NCI-H128 (cell line): ENCODE measurements at regions not wholly inside any gene's neighbourhood (a gene's known extent, or its start where the extent isn't known, plus 50 kb on each side); places are given as distances from the start of the nearest gene placed in this dataset.

ENCODE experiments used
- DNase-seq: peaks from one replicate; lab custom pipeline; 2025; ENCODE audit not compliant: unreplicated experiment; lab: John Stamatoyannopoulos, UW

- DNase-seq, result no peak
Measured at GRCh38 chr2:176535467-176536113, 266.3 kb downstream of the MTX2 start.

DNA sequence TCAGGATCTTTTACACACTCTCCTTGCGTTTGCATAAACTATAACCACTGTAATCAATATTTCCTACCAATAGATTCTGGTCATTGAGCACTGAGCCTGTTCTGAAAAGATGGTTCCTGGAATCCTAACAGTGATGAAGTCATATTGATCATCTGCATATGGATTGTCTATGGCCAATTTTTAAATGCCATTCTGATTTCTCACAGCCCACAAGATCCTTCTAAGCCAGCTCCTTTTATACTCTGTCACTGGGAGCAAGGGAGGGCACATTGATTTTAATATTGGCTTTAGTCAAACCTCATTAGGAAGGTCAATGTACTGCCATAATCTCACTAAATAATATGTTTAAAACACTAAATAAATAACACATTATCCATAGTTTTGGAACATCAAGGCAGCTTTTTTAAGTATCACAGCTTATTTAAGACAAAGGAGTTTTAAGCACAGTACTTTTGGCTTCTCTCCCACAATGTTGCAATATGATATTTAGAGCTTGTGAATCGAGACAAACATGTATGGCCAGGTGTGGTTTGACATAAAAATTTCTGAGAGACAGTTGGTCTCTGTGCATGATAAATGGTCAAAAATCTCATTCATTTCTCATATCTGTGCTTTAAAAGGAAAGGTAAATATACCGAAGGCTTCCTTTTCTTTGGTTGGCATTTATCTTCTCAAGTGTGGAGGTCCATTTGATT is 267.3 kb downstream of the MTX2 start:
- no peak for DNase-seq

- no peak for DNase-seq
Measured at GRCh38 chr2:176537932-176538331, 268.7 kb downstream of the MTX2 start.

GRCh38 chr2:176540995-176541394 is 271.8 kb downstream of the MTX2 start:
- no peak for DNase-seq

DNA sequence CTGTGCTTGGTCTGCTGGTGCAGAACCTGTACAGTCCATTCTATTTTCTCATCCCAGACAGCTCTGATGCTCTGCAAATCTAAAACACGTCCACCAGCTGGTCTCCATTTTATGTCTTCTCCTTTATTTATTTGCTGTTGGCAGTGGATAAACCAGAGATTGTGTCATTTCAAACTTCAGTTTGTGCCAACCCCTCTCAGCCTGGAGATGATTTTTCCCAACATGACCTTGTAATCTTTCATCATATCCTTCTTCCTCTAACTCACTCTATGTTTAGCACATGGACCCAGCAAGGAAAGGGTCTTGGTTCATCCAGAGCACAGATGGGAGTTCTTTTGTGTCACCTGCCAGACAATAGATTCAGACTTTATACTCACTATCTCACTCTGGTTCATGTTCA is 273.2 kb downstream of the MTX2 start:
- DNase-seq, result no peak

DNA sequence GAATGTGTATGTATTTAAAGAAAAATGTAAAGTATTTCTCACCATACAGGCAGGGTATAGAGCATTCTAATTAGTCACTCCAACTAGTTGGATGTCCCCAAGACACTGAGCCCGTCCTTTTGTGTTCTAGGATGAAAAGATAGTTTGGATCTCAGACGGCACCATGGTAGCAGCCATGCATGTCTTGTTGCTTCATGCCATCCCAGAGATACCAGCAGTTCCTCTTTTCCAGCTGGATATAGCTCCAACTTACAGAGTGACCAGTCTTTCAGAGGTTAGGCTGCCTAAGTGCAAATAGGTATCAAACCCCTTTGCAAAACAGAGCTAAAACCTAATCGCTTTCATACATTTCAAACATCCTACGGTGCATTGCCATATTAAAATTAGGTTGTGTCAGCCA is 275.3 kb downstream of the MTX2 start:
- DNase-seq, result no peak

DNA sequence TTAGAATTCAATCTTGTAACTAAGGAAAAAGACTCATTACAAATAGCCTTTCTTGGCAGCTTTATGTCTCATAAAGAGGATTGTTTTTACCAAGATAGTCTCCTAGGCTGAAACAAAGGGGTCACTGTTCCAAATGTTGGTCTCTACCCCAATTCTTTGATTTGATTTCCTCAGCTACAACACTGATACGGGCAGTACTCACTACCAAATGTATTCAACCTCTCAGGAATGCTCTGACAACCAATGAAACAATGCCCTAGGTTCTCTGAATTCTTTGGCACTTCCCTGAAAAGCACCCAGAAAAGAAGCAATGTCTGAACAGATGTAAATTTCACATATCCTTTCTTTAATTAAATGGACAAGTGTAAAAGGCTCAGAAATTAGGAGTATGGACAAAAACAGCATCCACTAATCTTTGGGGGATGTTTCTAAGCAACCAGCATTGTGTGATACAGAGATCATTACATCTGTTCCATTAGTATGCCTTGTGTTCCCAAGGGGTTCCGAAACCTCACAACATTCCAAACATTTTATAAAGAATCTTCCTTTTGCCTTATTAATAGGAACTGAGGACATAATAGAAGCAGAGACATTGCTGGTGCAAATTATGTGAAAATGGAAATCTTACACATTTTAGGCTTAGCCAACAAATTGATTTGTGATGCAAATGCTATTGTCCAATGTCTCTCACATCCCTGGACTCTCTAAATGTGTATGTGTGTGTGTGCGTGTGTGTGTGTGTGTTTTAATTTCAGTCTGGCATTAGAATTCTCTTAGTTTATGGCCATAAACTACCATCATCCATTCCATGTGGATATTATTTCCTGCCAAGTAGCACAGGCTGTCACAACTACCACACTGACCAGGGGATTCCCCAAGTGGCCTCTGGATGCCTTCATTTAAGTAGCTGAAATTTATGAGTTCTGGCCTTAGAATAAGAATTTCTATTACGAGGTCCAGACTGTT is 276.0 kb downstream of the MTX2 start:
- DNase-seq, result no peak

GRCh38 chr2:176546550-176546949 is 277.3 kb downstream of the MTX2 start:
- DNase-seq, result no peak

DNA sequence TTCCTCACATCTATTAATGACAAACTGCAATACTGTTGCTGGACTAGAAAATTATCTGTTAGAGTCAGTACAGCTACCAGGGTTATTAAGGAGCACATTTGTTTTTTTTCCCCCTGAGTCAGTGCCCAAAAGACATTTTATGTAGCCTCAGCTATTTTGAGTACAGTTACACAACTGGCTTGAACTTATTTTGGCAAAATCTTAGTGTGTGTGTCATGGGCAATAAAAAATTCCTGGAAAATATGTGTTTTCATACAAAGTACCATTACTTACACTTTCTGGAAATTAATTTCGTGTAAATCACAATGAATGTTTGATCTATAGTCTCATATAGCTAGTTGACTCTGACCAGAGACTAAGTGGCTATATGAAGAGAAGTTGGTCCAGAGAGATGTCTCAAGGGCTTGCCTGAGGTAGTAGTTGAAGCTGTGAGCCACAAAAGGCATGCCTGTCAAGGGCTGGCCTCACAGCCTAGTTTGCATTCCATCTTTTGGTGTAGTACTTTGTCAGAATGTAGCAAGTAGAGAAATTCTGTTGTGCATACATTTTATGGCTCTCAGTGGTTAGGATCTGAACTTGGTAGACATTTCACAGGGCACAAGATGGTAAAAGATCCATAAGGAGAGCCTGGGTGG is 283.4 kb downstream of the MTX2 start:
- no peak for DNase-seq

GRCh38 chr2:176553685-176554100 is 284.5 kb downstream of the MTX2 start:
- DNase-seq, result peak; percentile 41

DNA sequence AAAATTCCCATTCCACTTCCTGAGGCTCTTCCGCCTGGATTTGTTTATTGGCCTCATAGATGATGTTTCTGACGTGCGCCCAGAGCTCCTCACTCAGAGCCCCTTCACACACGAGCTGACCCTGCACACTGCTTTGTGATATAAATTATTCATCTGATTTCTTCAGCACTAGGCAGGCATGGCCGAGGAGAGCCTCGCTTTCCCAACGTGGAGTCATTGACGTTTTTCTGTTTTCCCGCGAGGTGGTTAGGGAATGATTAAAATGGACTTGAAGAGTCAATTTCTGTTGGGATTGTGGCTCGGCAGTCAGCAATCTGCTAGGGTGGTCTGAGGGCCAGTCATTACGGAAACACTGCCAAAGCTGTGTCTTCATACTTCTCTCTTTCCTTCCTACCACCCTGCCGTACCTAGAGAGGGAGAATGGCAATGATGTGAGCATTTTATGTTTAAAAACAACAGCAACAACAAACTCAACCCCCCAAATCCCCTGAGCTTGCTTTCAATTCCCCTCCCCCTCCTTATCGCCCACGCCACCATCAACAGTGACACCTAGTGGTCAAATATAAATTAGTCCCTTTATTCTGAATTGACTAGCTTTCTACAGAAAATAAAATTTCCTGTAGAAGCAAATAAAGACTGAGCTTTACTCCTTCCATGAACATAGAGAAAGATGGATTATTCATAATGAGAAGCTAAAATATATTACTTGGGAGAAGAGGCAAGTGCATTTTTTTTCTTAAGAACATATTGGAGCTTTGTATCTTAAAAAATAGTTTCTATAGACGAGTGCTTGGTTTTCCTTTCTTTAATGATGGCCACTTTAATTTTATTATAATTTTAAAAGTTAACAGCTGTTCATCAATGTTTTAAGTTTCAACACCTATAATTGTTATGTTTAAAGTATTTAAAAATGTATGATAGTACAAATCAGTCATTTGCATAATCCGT is 285.1 kb downstream of the MTX2 start:
- DNase-seq, result no peak

- DNase-seq, result no peak
Measured at GRCh38 chr2:176555112-176555511, 285.9 kb downstream of the MTX2 start.

DNA sequence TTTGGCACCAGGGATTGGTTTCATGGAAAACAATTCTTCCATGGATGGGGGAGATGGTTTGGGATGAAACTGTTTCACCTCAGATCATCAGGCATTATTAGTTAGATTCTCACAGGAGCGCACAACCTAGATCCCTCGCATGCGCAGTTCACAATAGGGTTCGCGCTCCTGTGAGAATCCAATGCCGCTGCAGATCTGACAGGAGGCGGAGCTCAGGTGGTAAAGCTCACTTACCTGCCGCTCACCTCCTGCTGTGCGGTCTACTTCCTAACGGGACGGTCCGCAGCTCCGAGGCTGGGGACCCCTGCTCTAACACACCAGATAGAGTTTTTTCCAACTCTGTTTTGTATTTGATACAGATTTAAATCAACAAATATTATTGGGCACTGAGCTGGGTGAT is 286.5 kb downstream of the MTX2 start:
- no peak for DNase-seq

DNA sequence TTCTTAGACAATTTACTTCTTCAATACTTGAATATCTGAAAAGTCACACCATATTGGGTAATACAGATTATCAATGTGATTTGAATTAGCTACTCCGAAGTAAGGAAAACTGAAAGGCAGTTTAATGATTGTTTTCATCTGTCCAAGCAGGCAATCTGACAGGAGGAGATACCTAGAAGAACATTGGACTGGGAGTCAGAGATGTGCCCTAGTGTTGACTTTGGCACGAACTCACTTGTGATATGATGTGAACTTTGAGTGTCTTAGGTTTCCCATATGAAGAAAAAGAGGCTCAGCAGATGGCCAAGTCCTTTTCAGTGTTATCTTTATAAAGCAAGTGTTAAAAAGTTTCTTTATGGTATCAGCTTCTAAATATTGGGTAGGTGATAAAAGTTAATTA is 287.1 kb downstream of the MTX2 start:
- DNase-seq, result no peak

DNA sequence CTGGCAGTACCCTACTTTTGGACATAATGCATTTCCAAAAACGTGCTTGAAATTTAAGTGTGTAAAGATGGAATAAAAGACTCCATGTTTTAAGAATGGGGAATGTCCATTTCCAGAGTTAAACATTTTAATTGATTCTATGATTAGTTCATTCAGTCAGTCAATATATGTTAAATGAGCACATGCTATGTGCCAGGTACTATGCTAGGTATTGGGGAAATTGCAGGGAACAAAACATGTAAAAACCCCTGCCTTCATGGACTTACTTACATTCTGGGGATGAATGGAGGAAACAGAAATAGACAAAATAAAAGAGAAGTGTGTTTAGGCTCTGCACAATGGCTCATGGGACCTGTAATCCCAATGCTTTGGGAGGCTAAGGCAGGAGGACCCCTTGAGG is 288.6 kb downstream of the MTX2 start:
- no peak for DNase-seq

DNA sequence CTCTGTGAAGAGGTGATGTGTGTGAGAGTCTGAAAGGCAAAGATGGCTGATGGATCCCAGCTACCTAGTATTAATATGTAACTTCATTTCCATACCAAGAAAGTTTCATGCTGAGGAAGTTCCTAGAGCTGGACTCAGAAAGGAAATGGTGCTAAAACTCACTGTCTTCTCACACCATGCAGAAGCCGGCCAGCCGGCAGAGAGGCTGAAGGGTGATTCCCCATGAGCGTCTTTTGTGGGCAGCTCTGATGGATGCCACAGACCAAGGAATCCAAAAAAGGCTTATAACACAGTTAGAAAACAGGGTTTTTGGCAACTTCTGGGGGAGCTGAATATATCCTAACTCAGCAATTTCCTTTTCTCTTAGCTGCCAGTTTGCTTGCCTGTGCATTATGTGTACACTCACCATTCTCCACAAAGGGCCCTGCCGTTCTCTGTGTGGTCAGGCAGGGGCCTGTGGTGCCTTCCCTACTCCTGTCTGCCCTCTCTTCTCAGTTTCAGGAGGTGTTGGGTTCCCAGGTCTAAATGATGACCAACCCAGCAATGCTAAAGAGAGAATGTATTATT is 289.4 kb downstream of the MTX2 start:
- no peak for DNase-seq

DNA sequence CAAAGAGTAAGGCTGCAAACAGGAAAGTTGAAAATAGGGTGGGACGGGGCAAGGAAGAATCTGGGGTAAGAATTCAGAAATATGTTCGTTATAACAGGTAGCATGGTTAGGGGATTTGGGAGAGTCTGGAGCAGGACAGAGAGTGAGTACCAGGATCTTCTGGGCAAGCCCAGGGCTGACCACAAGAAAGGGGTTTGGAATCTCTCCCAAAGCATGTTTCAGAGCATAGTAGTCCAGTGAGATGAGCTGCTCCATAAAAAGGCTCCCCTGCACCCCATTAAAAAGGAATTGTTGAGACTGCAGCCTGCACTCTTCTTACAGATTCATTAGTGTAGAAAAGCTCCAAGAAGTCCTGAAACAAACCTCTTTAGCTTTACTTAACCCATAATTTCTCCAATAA is 291.1 kb downstream of the MTX2 start:
- DNase-seq, result no peak

GRCh38 chr2:176561706-176562105 is 292.5 kb downstream of the MTX2 start:
- DNase-seq, result no peak

DNA sequence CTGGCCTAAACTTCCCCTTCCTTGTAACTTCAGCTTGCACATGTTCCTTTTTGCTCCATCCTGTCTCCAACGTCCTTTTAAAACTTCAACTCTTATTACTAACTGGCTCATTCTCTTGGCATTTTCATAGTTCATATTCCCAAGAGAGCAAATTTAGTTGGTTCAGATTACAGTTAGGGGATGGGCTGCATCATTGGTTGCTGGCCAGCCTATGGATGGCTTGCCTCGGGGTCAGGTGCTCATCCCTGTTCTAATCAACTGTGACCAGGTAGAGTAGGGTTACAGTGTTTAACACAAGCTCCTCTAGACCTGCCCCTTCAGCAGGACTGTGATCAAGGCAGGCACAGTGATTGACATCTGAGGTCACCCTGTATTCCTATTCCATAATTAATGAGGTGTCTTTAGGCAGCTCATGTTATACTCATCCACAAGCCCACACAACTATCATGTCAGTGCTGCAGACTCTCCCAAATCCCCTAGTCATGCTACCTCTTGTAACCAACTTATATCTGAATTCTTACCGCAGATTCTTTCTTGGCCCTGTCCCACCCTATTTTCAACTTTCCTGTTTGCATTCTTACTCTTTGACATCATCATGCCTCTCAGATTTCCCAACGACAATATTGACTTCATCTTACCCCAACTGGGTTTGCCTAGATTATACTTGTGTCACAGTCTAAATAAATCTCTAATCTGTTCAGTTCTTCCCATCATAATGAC is 293.3 kb downstream of the MTX2 start:
- DNase-seq, result no peak
